ENCODE measurements at regions not wholly inside any gene's neighbourhood (a gene's known extent, or its start where the extent isn't known, plus 50 kb on each side); places are given as distances from the start of the nearest gene placed in this dataset.

GRCh38 chr15:97703400-97703799 lies 257.1 kb upstream of the ARRDC4 start:
- Histone ChIP-seq H3K4me3 (ENCODE audit: low read depth, low read length, poor library complexity, severe bottlenecking) (no peak overlapping the region), H2AFZ (ENCODE audit: low read length) (no peak overlapping the region), H4K20me1 (ENCODE audit: insufficient read depth, low read length) (no peaks in the 10 kb centered on the region), H3K9me2 (ENCODE audit: insufficient read depth, low read length) (no peaks in the 10 kb centered on the region), H3K4me2 (ENCODE audit: low read length) (no peak overlapping the region), H3K36me3 (ENCODE audit: insufficient read depth, low read length) (no peaks in the 10 kb centered on the region), H3K79me2 (ENCODE audit: insufficient read depth, low read depth, low read length) (no peaks in the 10 kb centered on the region), H3K27ac (ENCODE audit: low read depth, low read length, poor library complexity, severe bottlenecking) (no peak overlapping the region), H3K9me3 (ENCODE audit: low read length) (no peaks in the 10 kb centered on the region), H3K4me1 (ENCODE audit: insufficient read depth, low read length, poor library complexity, severe bottlenecking) (no peaks in the 10 kb centered on the region)
- TF ChIP-seq CTCF (conservative IDR thresholded peaks at IDR 0.05; ENCODE audit: low read length): no peak
- TF ChIP-seq EZH2phosphoT487 (IDR thresholded peaks at IDR 0.05; ENCODE audit: borderline replicate concordance, low read depth, low read length): no peak
- ChIA-PET POLR2A (no interaction called here), CTCF (ENCODE audit: unreplicated experiment) (no interaction called here)
- intact Hi-C loops (cut with micrococcal nuclease; ENCODE audit: unreplicated experiment): no loop called here
- no TSS peak for BruUV-seq (replicated peaks)
- no peak for DNase-seq (ENCODE audit: low spot score)

- ChIA-PET POLR2A (interaction anchor here (0.7 kb wide), 1 partner anchor 12 kb away, joined by 3 read pairs; no protein-coding TSS in a partner anchor), CTCF (ENCODE audit: unreplicated experiment) (no interaction called here)
Measured at GRCh38 chr15:97706059-97706458, 254.4 kb upstream of the ARRDC4 start.

More at GRCh38 chr15:97706059-97706458, 254.4 kb upstream of the ARRDC4 start:
- no peak overlapping the region for H3K27ac ChIP-seq (ENCODE audit: low read depth, low read length, poor library complexity, severe bottlenecking)
- no TSS peak for BruUV-seq (replicated peaks)
- no peaks in the 10 kb centered on the region for H3K9me2 ChIP-seq (ENCODE audit: insufficient read depth, low read length)
- H2AFZ ChIP-seq (ENCODE audit: low read length): no peak overlapping the region
- no peaks in the 10 kb centered on the region for H3K36me3 ChIP-seq (ENCODE audit: insufficient read depth, low read length)
- intact Hi-C loops (cut with micrococcal nuclease; ENCODE audit: unreplicated experiment): no loop called here
- no peaks in the 10 kb centered on the region for H3K9me3 ChIP-seq (ENCODE audit: low read length)
- H3K4me2 ChIP-seq (ENCODE audit: low read length): no peak overlapping the region
- H3K4me3 ChIP-seq (ENCODE audit: low read depth, low read length, poor library complexity, severe bottlenecking): no peak overlapping the region
- H3K4me1 ChIP-seq (ENCODE audit: insufficient read depth, low read length, poor library complexity, severe bottlenecking): no peaks in the 10 kb centered on the region
- H4K20me1 ChIP-seq (ENCODE audit: insufficient read depth, low read length): no peaks in the 10 kb centered on the region
- no peak for DNase-seq (ENCODE audit: low spot score)
- TF ChIP-seq EZH2phosphoT487 (IDR thresholded peaks at IDR 0.05; ENCODE audit: borderline replicate concordance, low read depth, low read length) (no peak), CTCF (conservative IDR thresholded peaks at IDR 0.05; ENCODE audit: low read length) (no peak)
- H3K79me2 ChIP-seq (ENCODE audit: insufficient read depth, low read depth, low read length): no peaks in the 10 kb centered on the region
